ENCODE measurements at regions not wholly inside any gene's neighbourhood (a gene's known extent, or its start where the extent isn't known, plus 50 kb on each side); places are given as distances from the start of the nearest gene placed in this dataset.
A peak's percentile ranks its signal among the peaks of the same experiment; 100 is the strongest.

DNA sequence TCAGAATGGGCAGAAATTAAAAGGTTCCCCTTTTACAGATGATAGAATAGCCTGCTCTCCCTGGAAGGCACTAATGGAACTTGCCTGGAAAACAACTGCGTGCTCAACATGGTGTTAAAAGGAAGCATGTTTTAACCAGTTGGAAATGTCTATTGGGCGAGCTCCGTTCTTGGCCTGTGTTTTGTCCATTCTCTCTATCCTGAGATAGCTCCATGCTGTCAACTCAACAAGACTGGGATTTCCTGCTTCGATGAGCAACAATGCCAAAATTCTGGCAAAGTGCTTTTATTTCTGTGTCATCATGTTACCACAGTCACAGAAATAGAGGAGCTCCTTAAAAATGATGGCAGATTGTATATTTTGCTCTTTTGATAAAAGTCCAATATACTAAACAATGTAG is 198.3 kb downstream of the PLK2 start:
- intact Hi-C loops (cut with DNase I; ENCODE audit: low total_unique reads): no loop called here
- Histone ChIP-seq H3K4me1 (peaks cover 0 to 13% (median 0%) of the 10 kb centered on the region in 4 donors), H3K9me3 (no peaks in the 10 kb centered on the region), H3K36me3 (no peaks in the 10 kb centered on the region), H3K4me3 (no peak overlapping the region), H3K27me3 (no peaks in the 10 kb centered on the region), H3K27ac (no peak overlapping the region)
- 58 to 79% (median 73%) methylated on average over 4 of the region's 4 CpGs for WGBS, 5 donors
- TF ChIP-seq, protein P1, sequence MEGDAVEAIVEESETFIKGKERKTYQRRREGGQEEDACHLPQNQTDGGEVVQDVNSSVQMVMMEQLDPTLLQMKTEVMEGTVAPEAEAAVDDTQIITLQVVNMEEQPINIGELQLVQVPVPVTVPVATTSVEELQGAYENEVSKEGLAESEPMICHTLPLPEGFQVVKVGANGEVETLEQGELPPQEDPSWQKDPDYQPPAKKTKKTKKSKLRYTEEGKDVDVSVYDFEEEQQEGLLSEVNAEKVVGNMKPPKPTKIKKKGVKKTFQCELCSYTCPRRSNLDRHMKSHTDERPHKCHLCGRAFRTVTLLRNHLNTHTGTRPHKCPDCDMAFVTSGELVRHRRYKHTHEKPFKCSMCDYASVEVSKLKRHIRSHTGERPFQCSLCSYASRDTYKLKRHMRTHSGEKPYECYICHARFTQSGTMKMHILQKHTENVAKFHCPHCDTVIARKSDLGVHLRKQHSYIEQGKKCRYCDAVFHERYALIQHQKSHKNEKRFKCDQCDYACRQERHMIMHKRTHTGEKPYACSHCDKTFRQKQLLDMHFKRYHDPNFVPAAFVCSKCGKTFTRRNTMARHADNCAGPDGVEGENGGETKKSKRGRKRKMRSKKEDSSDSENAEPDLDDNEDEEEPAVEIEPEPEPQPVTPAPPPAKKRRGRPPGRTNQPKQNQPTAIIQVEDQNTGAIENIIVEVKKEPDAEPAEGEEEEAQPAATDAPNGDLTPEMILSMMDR (IDR thresholded peaks at IDR 0.05): no peak
- TF ChIP-seq POLR2A (IDR thresholded peaks at IDR 0.05): no peak
- TF ChIP-seq EP300 (IDR thresholded peaks at IDR 0.05): no peak
- TF ChIP-seq POLR2AphosphoS5 (IDR thresholded peaks at IDR 0.05): no peak
- peak in 1 of 2 donors; percentile 39 for DNase-seq

DNA sequence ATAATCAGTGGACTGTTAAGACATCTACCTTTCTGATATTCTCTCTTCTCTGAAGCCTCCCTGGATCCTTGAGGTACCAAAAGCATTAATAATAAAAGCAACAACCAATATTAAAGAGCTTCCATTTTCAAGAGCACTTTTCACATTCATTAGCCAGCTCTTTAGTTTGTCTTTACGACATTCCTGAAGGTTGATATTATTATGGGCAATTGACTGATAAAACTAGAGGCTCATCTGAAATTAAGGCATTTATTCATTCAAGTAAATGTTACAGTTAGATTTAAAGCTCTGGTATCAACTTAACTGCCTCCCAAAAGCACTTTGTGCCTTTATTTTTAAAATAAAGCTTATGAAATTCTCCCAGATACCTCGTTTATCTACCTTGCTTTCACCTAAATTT is 199.6 kb downstream of the PLK2 start:
- WGBS, 5 donors: 87 to 92% (median 88%) methylated on average over 2 of the region's 2 CpGs

DNA sequence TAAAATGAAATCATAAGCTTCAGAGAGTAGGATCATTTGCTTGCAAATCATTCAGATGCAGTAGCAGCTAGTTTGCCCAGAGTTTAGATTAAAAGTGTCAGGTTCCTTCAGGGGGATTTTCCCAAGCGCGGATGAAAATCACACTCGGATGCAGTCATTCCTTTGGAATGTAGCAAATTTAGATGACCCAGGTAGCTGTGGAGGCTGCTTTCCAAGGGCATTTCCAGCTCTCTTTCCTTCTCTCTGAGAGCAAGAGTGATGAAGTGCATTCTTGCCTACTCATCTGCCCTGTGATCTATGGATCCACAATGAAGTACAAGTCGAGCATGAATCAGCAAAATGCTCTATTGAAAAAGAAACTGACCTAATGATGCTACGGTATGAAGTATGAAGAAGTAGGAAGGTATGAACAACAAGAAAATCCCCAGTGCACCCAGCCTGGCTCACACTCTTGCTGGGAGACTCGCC is 200.2 kb downstream of the PLK2 start:
- intact Hi-C loops (cut with DNase I; ENCODE audit: low total_unique reads): no loop called here
- H3K27me3 ChIP-seq: no peaks in the 10 kb centered on the region
- H3K9me3 ChIP-seq: no peaks in the 10 kb centered on the region
- peak in 1 of 2 donors; percentile 45 for DNase-seq
- WGBS, 5 donors: 35 to 49% (median 39%) methylated on average over 6 of the region's 6 CpGs
- no peak overlapping the region for H3K4me3 ChIP-seq
- TF ChIP-seq, protein P1 (IDR thresholded peaks at IDR 0.05): no peak
- TF ChIP-seq EP300 (IDR thresholded peaks at IDR 0.05) (no peak), POLR2A (IDR thresholded peaks at IDR 0.05) (no peak), POLR2AphosphoS5 (IDR thresholded peaks at IDR 0.05) (no peak)
- H3K36me3 ChIP-seq: no peaks in the 10 kb centered on the region
- H3K27ac ChIP-seq: no peak overlapping the region
- peaks cover 0 to 13% (median 0%) of the 10 kb centered on the region in 4 donors for H3K4me1 ChIP-seq

More for the DNA sequence above, 199.6 kb downstream of the PLK2 start:
- Histone ChIP-seq H3K27ac (no peak overlapping the region), H3K9me3 (no peaks in the 10 kb centered on the region), H3K36me3 (no peaks in the 10 kb centered on the region), H3K4me1 (peaks cover 0 to 13% (median 0%) of the 10 kb centered on the region in 4 donors), H3K4me3 (no peak overlapping the region), H3K27me3 (no peaks in the 10 kb centered on the region)
- no peak for DNase-seq
- intact Hi-C loops (cut with DNase I; ENCODE audit: low total_unique reads): no loop called here
- TF ChIP-seq EP300 (IDR thresholded peaks at IDR 0.05) (no peak), POLR2AphosphoS5 (IDR thresholded peaks at IDR 0.05) (no peak), POLR2A (IDR thresholded peaks at IDR 0.05) (no peak)
- TF ChIP-seq, protein P1 (IDR thresholded peaks at IDR 0.05): no peak

DNA sequence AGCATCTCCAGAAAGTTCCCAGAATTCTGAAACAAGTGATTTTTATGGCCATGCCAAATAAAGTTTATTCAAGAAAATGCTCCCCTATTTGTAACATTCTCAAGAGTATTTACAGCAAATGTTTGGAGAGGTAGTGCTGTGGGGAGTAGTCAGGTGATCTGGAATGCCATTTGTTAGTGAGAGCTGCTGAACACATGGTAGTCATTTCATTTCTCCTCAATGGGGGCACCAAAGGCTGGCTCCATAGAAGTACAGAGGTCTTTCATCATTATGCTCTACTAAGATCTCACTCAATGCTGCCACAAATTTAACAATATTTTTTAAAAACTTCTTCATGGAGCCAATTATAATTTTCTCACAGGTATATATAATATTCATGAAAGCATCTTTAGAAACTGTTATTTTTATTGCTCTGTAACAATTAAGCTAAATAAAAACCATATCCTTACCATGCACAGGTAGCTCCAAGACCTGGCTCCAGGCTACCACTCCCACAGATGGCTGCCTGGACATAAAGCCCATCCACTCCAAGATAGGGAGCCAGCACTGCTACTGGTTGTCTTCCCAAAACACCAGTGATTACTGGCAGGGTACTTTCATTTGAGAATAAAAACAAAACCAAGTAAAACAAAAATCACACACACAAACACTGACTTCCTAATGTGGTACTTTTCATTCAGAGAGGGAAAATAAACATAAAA is 200.8 kb downstream of the PLK2 start:
- no peak overlapping the region for H3K4me3 ChIP-seq
- TF ChIP-seq POLR2A (IDR thresholded peaks at IDR 0.05) (no peak), POLR2AphosphoS5 (IDR thresholded peaks at IDR 0.05) (no peak), EP300 (IDR thresholded peaks at IDR 0.05) (no peak)
- TF ChIP-seq, protein P1 (IDR thresholded peaks at IDR 0.05): no peak

More for the DNA sequence above, 200.8 kb downstream of the PLK2 start:
- Histone ChIP-seq H3K27ac (no peak overlapping the region), H3K4me1 (peaks cover 0 to 13% (median 0%) of the 10 kb centered on the region in 4 donors), H3K36me3 (no peaks in the 10 kb centered on the region), H3K27me3 (no peaks in the 10 kb centered on the region), H3K9me3 (no peaks in the 10 kb centered on the region)
- intact Hi-C loops (cut with DNase I; ENCODE audit: low total_unique reads): no loop called here
- DNase-seq: no peak

Measured in stomach (tissue), 8 donors.